Right lobe of liver (tissue), 6 donors: ENCODE measurements at regions not wholly inside any gene's neighbourhood (a gene's known extent, or its start where the extent isn't known, plus 50 kb on each side); places are given as distances from the start of the nearest gene placed in this dataset.

ENCODE experiments used
- ATAC-seq, 4 donors: fragments of 200-7000 bp; cut with Tn5 transposase; one replicate each; pipeline ENCODE4 v1.9.1; 2020; ENCODE audit warnings: mild to moderate bottlenecking in 4 of 4, moderate library complexity in 4 of 4
- DNase-seq, 3 donors: peaks; one replicate each; pipeline ENCODE4 v3.0.0-alpha.2; 2020
- H3K27ac ChIP-seq, 3 donors: fragments of 200-600 bp; one replicate each; pipeline ENCODE4 v1.8.0; 2022
- H3K27me3 ChIP-seq, 2 donors: fragments of 200-600 bp; one replicate each; pipeline ENCODE4 v1.8.0; 2022
- H3K36me3 ChIP-seq, 4 donors: fragments of 200-600 bp; sonication (generic) in 1 of 4; one replicate each; pipeline versions ENCODE4 v1.5.1 to v1.8.0; 2017 to 2022; ENCODE audit warnings: control low read depth in 1 of 4
- H3K4me1 ChIP-seq, 4 donors: fragments of 200-600 bp; sonication (generic) in 1 of 4; one replicate each; pipeline versions ENCODE4 v1.5.1 to v1.8.0; 2017 to 2022; ENCODE audit warnings: control low read depth in 1 of 4
- H3K4me3 ChIP-seq, 3 donors: fragments of 200-600 bp; one replicate each; pipeline ENCODE4 v1.8.0; 2022
- H3K9me3 ChIP-seq, 4 donors: fragments of 200-600 bp; sonication (generic) in 1 of 4; one replicate each; pipeline versions ENCODE4 v1.5.1 to v1.8.0; 2017 to 2022; ENCODE audit warnings: control low read depth in 1 of 4
- POLR2A ChIP-seq: fragments of 450-650 bp; IDR thresholded peaks from one replicate; pipeline ENCODE4 v1.6.1; 2017; ENCODE audit warnings: antibody characterized with exemption, mild to moderate bottlenecking
- WGBS: methylation state at CpG from one replicate; pipeline ENCODE4 v1.1.6; 2018; ENCODE audit warnings: low coverage, low lambda C conversion rate; ENCODE audit not compliant: insufficient coverage; ENCODE audit errors: missing lambda C conversion rate; 5-methylcytosine and 5-hydroxymethylcytosine counted together
- intact Hi-C, 2 donors: fragments of 100-400 bp; cut with DNase I; formaldehyde crosslinking; loops; one replicate each; pipeline versions ENCODE4 v1.11.2 to v1.14.1; 2022
- TF ChIP-seq, protein P1 (sequence below), 4 donors: fragments of 200-600 bp in 3 of 4; fragments of 450-650 bp in 1 of 4; IDR thresholded peaks; one replicate each; pipeline versions ENCODE4 v1.5.1 to v1.8.0; 2016 to 2022; ENCODE audit warnings: antibody characterized with exemption in 4 of 4, mild to moderate bottlenecking in 2 of 4
- donor health status: DM: no; HTN: yes; CAD: no.
- donor health status: DM: no; HTN: no; CAD: no.
- donor health status: DM: no; HTN: no; CAD: no.
- donor health status: DM: no; HTN: yes; CAD: no.
- donor health status: DM: no; HTN: yes; CAD: no.

DNA sequence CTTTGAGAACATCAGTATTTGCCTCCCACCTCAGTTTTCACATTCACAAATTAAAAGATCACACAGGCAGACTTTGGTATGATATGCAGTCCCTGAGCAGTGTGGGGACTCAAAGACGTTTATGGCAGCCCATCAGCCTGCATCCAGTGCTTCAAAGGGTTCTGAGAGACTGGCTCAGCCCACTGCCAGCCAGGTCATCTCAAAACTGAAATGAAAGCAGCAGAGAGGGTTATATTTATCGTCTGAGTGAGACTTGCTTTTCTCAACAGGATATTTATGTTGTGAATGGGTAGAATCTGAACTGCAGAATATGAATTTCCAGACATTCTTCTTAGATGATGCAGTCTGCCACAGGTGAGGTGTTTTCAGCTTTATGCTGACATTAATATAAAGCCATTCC lies 159.8 kb downstream of the NRN1 start:
- Histone ChIP-seq H3K27ac (no peak overlapping the region), H3K4me3 (no peak overlapping the region), H3K9me3 (no peaks in the 10 kb centered on the region), H3K4me1 (no peaks in the 10 kb centered on the region), H3K36me3 (no peaks in the 10 kb centered on the region), H3K27me3 (no peaks in the 10 kb centered on the region)
- no peak for TF ChIP-seq POLR2A
- TF ChIP-seq, protein P1, sequence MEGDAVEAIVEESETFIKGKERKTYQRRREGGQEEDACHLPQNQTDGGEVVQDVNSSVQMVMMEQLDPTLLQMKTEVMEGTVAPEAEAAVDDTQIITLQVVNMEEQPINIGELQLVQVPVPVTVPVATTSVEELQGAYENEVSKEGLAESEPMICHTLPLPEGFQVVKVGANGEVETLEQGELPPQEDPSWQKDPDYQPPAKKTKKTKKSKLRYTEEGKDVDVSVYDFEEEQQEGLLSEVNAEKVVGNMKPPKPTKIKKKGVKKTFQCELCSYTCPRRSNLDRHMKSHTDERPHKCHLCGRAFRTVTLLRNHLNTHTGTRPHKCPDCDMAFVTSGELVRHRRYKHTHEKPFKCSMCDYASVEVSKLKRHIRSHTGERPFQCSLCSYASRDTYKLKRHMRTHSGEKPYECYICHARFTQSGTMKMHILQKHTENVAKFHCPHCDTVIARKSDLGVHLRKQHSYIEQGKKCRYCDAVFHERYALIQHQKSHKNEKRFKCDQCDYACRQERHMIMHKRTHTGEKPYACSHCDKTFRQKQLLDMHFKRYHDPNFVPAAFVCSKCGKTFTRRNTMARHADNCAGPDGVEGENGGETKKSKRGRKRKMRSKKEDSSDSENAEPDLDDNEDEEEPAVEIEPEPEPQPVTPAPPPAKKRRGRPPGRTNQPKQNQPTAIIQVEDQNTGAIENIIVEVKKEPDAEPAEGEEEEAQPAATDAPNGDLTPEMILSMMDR (IDR thresholded peaks at IDR 0.05), result no peak
- DNase-seq (no peak), ATAC-seq (no peak)
- intact Hi-C loops, result no loop called here
- WGBS, result 28% methylated on average over 2 of the region's 2 CpGs

DNA sequence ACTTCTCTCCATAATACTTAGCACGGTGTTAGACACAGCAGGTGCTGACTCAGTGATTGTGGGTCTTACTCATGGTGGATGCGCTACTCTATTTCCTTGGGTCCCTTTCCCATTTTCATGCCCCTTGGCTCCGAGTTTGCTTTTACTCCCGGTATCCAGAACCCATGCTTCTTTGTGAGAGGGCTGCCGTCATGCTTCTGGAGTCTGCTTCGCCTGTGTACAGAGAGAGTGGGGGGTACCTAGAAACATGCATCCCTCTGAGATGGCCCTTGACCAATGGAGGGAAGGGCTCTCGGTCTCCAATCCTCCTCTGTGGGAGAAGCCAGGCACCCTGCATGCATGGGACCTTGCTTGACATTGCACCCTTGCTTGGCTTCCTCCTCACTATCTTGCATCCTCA lies 160.4 kb downstream of the NRN1 start:
- TF ChIP-seq POLR2A, result no peak
- TF ChIP-seq, protein P1 (IDR thresholded peaks at IDR 0.05), result no peak
- no peak for DNase-seq
- intact Hi-C loops, result no loop called here

GRCh38 chr6:5843078-5843477 lies 163.6 kb downstream of the NRN1 start:
- no peak for TF ChIP-seq POLR2A
- TF ChIP-seq, protein P1 (IDR thresholded peaks at IDR 0.05), result no peak
- no peak for DNase-seq
- no peaks in the 10 kb centered on the region for H3K36me3 ChIP-seq
- intact Hi-C loops, result no loop called here
- 68% methylated on average over 5 of the region's 5 CpGs for WGBS
- no peak overlapping the region for H3K27ac ChIP-seq
- no peak overlapping the region for H3K4me3 ChIP-seq
- no peaks in the 10 kb centered on the region for H3K27me3 ChIP-seq
- H3K9me3 ChIP-seq, result no peaks in the 10 kb centered on the region
- no peaks in the 10 kb centered on the region for H3K4me1 ChIP-seq
- no peak for ATAC-seq

More for the DNA sequence above, 160.4 kb downstream of the NRN1 start:
- Histone ChIP-seq H3K27ac (no peak overlapping the region), H3K4me1 (no peaks in the 10 kb centered on the region), H3K27me3 (no peaks in the 10 kb centered on the region), H3K9me3 (no peaks in the 10 kb centered on the region), H3K36me3 (no peaks in the 10 kb centered on the region), H3K4me3 (no peak overlapping the region)
- no peak for ATAC-seq
- WGBS, result 73% methylated on average over 6 of the region's 7 CpGs

DNA sequence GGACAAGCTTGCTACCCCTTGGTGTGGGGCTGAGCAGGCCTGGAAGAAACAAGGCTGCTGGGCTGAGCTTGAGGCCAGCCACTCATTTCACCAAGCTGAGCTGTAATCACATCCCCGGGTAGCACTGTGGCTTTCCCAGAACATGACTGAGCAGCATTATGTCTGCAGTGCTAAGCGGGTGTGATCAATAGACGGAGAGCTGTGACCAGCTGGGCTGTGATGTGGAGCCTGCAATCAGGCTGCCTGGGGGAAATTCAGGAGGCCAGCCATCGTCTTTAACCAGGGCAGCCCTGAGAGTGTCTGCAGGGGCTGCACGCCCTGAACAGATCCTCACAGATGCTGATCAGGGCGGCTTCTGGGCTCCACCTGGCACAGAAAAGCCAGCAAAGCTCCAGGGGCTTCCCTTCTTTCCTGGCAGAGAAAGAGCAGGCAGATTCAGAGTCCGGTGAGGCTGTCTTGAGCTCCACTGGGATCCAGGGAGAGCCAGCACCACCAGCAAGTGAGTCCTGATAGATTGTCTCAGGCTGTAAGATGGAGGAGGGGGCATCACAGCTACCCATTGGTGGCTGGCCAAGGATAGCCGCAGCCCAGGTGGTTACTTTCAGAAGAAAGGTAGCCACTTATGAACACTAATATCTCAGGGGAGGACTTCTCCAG lies 165.9 kb downstream of the NRN1 start:
- H3K27ac ChIP-seq, result no peak overlapping the region
- no peaks in the 10 kb centered on the region for H3K9me3 ChIP-seq
- ATAC-seq (no peak), DNase-seq (no peak)
- H3K36me3 ChIP-seq, result no peaks in the 10 kb centered on the region
- WGBS, result 40% methylated on average over 1 of the region's 8 CpGs
- no peak for TF ChIP-seq POLR2A
- TF ChIP-seq, protein P1 (IDR thresholded peaks at IDR 0.05), result no peak
- no peak overlapping the region for H3K4me3 ChIP-seq
- no peaks in the 10 kb centered on the region for H3K27me3 ChIP-seq
- intact Hi-C loops, result no loop called here
- no peaks in the 10 kb centered on the region for H3K4me1 ChIP-seq
